ENCODE measurements at regions not wholly inside any gene's neighbourhood (a gene's known extent, or its start where the extent isn't known, plus 50 kb on each side); places are given as distances from the start of the nearest gene placed in this dataset.

DNA sequence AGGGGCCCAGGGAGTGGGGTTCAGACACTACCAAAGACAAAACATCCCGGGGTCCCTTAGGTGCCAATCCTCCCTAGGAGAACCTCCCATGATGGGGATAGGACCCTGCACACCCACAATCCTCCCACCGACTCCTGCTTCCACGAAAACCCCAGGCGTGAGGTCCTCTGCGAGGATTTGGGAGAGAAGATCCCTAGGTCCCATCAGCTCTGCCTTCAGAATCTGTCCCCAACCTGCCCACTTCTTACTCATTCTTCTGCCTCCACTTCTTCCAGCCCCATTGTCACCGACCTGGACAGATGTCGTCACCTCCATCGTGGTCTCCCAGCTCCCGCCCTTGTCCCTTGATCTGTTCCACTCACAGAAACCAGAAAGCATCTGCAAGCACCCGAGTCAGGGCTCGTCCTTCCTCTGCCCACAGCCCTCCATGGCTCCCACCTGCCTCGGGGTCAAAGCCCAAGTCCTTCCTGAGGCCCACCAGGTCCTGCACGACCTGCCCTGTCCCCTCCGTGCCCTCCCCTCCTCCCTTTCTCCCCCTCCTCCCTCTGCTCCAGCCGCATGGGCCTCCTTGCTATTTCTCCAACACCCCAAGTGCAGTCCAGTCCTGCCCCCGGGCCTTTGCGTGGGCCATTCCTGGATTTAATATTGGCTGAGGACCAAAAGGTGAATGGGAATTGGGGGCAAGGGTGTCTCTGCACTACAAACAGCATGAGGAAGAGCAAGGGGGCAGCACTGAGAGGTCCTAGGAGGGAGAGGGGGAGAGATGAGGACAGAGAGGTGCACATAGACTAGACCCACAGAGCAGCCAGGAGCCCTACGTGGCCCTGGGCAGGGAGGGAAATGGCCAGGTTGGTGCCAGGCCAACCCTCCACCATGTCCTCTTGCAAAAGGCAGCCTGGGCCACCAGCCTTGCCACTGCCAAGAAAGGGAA lies 51.3 kb downstream of the PTPRS start:
- Histone ChIP-seq H3K79me1 (ENCODE audit: low read depth, low read length) (peaks cover 38% of the 10 kb centered on the region), H3K14ac (ENCODE audit: insufficient read length) (no peak overlapping the region), H4K8ac (ENCODE audit: extremely low read depth, insufficient read depth, low read length) (no peak overlapping the region; the same call in 1 of the 2 replicates), H3K4me1 (replicated peaks in 1 of 4; ENCODE audit: control insufficient read depth in 3 of 4, insufficient read depth in 4 of 4, low read length in 3 of 4) (peaks cover 0 to 18% (median 11%) of the 10 kb centered on the region in 4 experiments; a peak in 6 of 7 replicates), H3K4me2 (ENCODE audit: insufficient read depth in 1 of 2, low read depth in 2 of 2, low read length in 2 of 2) (no peak overlapping the region), H2AK5ac (ENCODE audit: low read depth, low read length) (no peak overlapping the region), H4K20me1 (replicated peaks in 1 of 2; ENCODE audit: control insufficient read depth in 1 of 2, insufficient read depth in 2 of 2, low read length in 2 of 2) (peaks cover 37 to 58% of the 10 kb centered on the region in 2 experiments), H4K5ac (ENCODE audit: insufficient read length, low read depth, low read length) (no peak overlapping the region), H3K79me2 (ENCODE audit: control insufficient read depth in 1 of 2, insufficient read depth in 2 of 2, low read length in 2 of 2) (peaks cover 10 to 63% of the 10 kb centered on the region in 2 experiments), H3K23ac (ENCODE audit: insufficient read length) (no peak overlapping the region), H3K27ac (ENCODE audit: low read depth, low read length) (no peak overlapping the region), H2BK12ac (ENCODE audit: low read depth, low read length) (no peak overlapping the region), H3K56ac (replicated peaks; ENCODE audit: insufficient read length, low read depth, low read length) (no peak overlapping the region), H3K9ac (replicated peaks in 1 of 4; ENCODE audit: extremely low read depth in 1 of 4, low read depth in 3 of 4, low read length in 3 of 4) (no peak overlapping the region), H2BK5ac (ENCODE audit: low read depth, low read length) (no peak overlapping the region), H2BK120ac (replicated peaks; ENCODE audit: low read depth, low read length) (no peak overlapping the region), H4K91ac (replicated peaks; ENCODE audit: insufficient read length, low read length) (no peak overlapping the region), H3K27me3 (replicated peaks in 1 of 4; ENCODE audit: control insufficient read depth in 3 of 4, extremely low read depth in 1 of 4, insufficient read depth in 3 of 4, low read length in 3 of 4) (no peaks in the 10 kb centered on the region; a peak in 1 of 7 replicates), H2AFZ (ENCODE audit: low read length) (no peak overlapping the region), H3K18ac (ENCODE audit: extremely low read depth, low read length) (no peak overlapping the region), H2BK15ac (ENCODE audit: low read length) (no peak overlapping the region), H3K9me3 (ENCODE audit: insufficient read depth in 2 of 2, low read depth in 1 of 2, low read length in 1 of 2) (no peaks in the 10 kb centered on the region), H3K4me3 (ENCODE audit: extremely low read depth in 1 of 4, insufficient read depth in 2 of 4, low read depth in 3 of 4, low read length in 4 of 4) (no peak overlapping the region), H3K23me2 (ENCODE audit: low read depth, low read length) (peaks cover 12% of the 10 kb centered on the region; the same call in 1 of the 2 replicates), H3K4ac (replicated peaks; ENCODE audit: insufficient read length, low read depth, low read length) (no peak overlapping the region), H3K36me3 (ENCODE audit: control insufficient read depth in 2 of 4, insufficient read depth in 4 of 4, low read length in 3 of 4) (peaks cover 2 to 14% (median 5%) of the 10 kb centered on the region in 4 experiments; a peak in 5 of 8 replicates), H2BK20ac (ENCODE audit: low read length) (no peak overlapping the region)
- CTCF ChIA-PET (ENCODE audit: partially characterized antibody), result interaction anchor here (0.6 to 2.5 kb wide), 5 partner anchors 13 to 271 kb away, joined by 3 to 9 read pairs (median 4); no protein-coding TSS in a partner anchor
- WGBS, 2 experiments (ENCODE audit: extremely low coverage in 1 of 2, insufficient coverage in 1 of 2, insufficient read length in 1 of 2, insufficient replicate concordance in 2 of 2, low coverage in 1 of 2, low lambda C conversion rate in 2 of 2, missing lambda C conversion rate in 1 of 2), result 93% methylated on average over 14 of the region's 18 CpGs; no CpG with 5 or more reads in 1 of the 2 experiments
- DNase-seq (ENCODE audit: low read depth in 1 of 2, low spot score in 2 of 2) (no peak), FAIRE-seq (no peak)
- POLR2A ChIA-PET (ENCODE audit: partially characterized antibody), result interaction anchor here (0.9 to 4.9 kb wide), 4 partner anchors 10 to 50 kb away, joined by 4 to 24 read pairs (median 4); partner anchors contain the start of gene PTPRS
- TF ChIP-seq RAD21 (IDR thresholded peaks at IDR 0.05 in 1 of 2, conservative IDR thresholded peaks at IDR 0.05 in 1 of 2; ENCODE audit: low read depth in 2 of 2, low read length in 2 of 2) (peak in 1 of 2 experiments; percentile 35; a peak in 1 of 4 replicates), SP1 (IDR thresholded peaks at IDR 0.05; ENCODE audit: low read depth, low read length) (no peak), POLR2A (IDR thresholded peaks at IDR 0.05; ENCODE audit: control extremely low read depth in 1 of 2, low read depth in 2 of 2, low read length in 2 of 2) (no peak), TCF12 (IDR thresholded peaks at IDR 0.05; ENCODE audit: low read depth, low read length) (no peak), JUN (IDR thresholded peaks at IDR 0.05; ENCODE audit: low read depth, low read length) (no peak), GTF2F1 (IDR thresholded peaks at IDR 0.05; ENCODE audit: borderline replicate concordance, low read depth, low read length) (no peak), POLR2AphosphoS5 (IDR thresholded peaks at IDR 0.05; ENCODE audit: low read depth, low read length) (no peak), KDM1A (IDR thresholded peaks at IDR 0.05; ENCODE audit: borderline replicate concordance, low read length) (peak; percentile 65; the same call in 1 of the 2 replicates), JUND (IDR thresholded peaks at IDR 0.05; ENCODE audit: low read length) (no peak), ZNF274 (IDR thresholded peaks at IDR 0.05; ENCODE audit: borderline replicate concordance, extremely low read depth, low read length) (no peak), NRF1 (IDR thresholded peaks at IDR 0.05; ENCODE audit: low read depth, low read length) (no peak), POU5F1 (IDR thresholded peaks at IDR 0.05; ENCODE audit: low read depth, low read length) (no peak)

Data from H1 (cell line).